GM12864 (cell line): ENCODE measurements at regions not wholly inside any gene's neighbourhood (a gene's known extent, or its start where the extent isn't known, plus 50 kb on each side); places are given as distances from the start of the nearest gene placed in this dataset.

ENCODE experiments used
- DNase-seq: peaks from one replicate; pipeline ENCODE4 v3.0.0-alpha.2; 2011; ENCODE audit warnings: low read depth
- H3K4me3 ChIP-seq: 2 replicates; pipeline ENCODE4 v1.5.1; 2011; ENCODE audit warnings: mild to moderate bottlenecking, low read depth, low read length, control low read depth
- CTCF ChIP-seq: IDR thresholded peaks from 2 replicates; pipeline ENCODE4 v1.5.1; 2011; ENCODE audit warnings: low read depth, mild to moderate bottlenecking, moderate library complexity, low read length, control low read depth, inconsistent platforms; ENCODE audit errors: missing control alignments

GRCh38 chr13:87986639-87987250, 315.6 kb downstream of the SLITRK5 start:
- TF ChIP-seq CTCF = no peak
- no peak overlapping the region for H3K4me3 ChIP-seq

GRCh38 chr13:87998081-87998480, 326.9 kb downstream of the SLITRK5 start:
- no peak overlapping the region for H3K4me3 ChIP-seq
- no peak for DNase-seq
- no peak for TF ChIP-seq CTCF

More at GRCh38 chr13:87986639-87987250, 315.6 kb downstream of the SLITRK5 start:
- no peak for DNase-seq

- no peak overlapping the region for H3K4me3 ChIP-seq
Observed at GRCh38 chr13:87999240-87999700, 328.1 kb downstream of the SLITRK5 start.

DNA sequence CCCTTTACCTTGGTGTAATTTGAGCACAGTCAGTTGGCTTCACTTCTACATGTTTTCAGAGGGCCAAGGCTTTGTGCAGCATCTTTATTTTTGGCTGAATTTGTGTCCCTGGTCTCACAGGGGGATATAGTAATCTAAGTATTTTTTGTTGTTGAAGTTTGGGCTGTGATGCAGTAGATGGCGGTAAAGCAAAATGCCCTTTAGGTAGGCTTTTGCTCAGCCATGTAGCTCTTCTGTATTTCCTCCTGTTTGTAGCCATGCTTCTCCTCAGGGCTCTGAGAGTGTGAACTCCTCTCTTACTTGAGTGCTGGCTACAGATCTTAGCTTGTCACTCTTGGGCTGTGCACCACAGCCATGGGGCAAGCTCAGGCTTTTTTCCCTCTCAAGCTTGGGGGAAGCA, 328.6 kb downstream of the SLITRK5 start:
- TF ChIP-seq CTCF = no peak
- H3K4me3 ChIP-seq = no peak overlapping the region
- no peak for DNase-seq

More at GRCh38 chr13:87999240-87999700, 328.1 kb downstream of the SLITRK5 start:
- DNase-seq = no peak
- no peak for TF ChIP-seq CTCF

- H3K4me3 ChIP-seq = no peak overlapping the region
- no peak for DNase-seq
Observed at GRCh38 chr13:88000239-88000638, 329.1 kb downstream of the SLITRK5 start.

DNA sequence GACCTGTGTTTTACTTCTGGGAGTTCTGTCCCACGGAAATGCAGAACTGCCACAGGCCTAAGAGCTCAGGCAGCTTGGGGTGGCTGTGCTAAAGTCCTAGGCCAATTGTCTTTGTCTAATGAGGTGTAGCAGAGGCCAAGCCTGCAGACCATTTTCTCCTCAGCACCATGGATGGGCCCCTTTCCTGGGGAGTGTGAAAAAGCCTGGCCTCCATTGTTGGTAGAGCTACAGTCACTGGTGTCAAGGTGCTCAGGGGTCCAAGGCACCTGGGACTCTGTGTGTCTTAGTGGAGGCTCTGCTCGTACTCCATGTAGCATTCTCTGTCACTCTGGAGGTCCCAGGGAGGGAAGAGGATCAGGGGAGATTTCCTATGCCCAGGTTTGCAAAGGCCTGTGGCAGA, 329.6 kb downstream of the SLITRK5 start:
- no peak overlapping the region for H3K4me3 ChIP-seq
- no peak for TF ChIP-seq CTCF
- DNase-seq = no peak

More at GRCh38 chr13:88000239-88000638, 329.1 kb downstream of the SLITRK5 start:
- TF ChIP-seq CTCF = no peak

DNA sequence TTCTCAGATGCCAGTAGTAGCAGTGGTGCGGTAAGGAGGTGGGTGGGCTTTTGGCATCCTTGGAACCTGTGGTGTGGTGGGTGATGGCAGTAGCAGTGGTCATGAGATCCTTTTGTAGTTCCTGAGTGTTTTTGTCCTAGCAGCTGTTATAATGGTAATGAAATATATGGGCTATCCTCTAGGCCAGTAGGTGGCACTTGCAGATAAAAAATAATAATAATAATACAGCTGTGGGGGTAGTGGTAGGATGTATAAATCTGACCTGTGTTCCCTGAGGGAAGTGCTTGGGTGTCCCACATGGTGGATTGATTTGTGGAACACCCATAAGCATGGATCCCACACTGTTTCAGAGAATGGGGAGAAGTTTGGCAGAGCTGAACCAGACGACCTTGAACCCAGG, 334.0 kb downstream of the SLITRK5 start:
- no peak overlapping the region for H3K4me3 ChIP-seq
- DNase-seq = no peak
- no peak for TF ChIP-seq CTCF
